ENCODE measurements at regions not wholly inside any gene's neighbourhood (a gene's known extent, or its start where the extent isn't known, plus 50 kb on each side); places are given as distances from the start of the nearest gene placed in this dataset.
"Not testable (repeated sequence)": the region's sequence is repeated elsewhere in the genome, so short reads cannot be mapped to it uniquely, and the experiment has no call there.

DNA sequence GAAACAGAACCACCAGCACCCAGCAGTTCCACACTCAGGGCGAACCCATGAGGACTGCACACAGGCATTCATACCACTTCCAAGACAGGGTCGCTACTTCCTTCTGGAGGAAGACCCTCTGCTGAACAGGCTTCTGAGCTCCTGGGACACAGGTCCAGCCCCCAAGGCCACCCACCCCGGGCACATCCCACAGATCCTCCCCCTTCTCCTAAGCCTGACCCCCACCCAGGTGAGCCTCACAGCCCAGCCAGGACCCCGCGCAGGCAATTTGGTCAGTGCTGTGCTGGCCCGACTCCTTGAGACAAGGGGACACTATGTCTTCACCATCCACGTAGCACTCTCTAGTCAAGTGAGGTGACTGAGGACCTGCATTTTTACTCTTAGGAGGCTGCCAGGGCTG lies 5382.7 kb upstream of the TPTE start:
- not testable (repeated sequence) for DNase-seq

- not testable (repeated sequence) for DNase-seq
Measured at GRCh38 chr21:5139528-5139927, 5381.9 kb upstream of the TPTE start.

- not testable (repeated sequence) for DNase-seq
Measured at GRCh38 chr21:5143011-5143410, 5378.4 kb upstream of the TPTE start.

DNA sequence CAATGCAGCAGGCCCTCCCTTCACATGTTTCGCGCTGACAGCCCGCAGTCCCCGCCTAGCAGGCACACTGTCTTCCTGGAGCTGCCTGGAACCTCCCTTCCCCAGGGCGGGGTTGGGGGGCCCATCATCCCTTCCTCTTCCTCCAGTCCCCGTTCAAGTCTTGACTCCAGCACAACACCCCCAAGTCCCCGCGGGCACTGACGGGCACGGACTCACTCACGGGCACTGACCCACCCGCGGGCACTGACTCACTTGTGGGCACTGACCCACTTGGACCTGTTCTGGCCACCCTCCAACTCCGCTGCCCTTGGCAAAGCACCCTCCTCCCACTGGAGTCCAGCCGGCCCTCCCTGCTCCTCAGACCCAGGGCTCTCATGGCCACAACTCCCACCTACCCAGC lies 5376.7 kb upstream of the TPTE start:
- DNase-seq = not testable (repeated sequence)

- not testable (repeated sequence) for DNase-seq
Measured at GRCh38 chr21:5147685-5148084, 5373.7 kb upstream of the TPTE start.

GRCh38 chr21:5149222-5149621 lies 5372.2 kb upstream of the TPTE start:
- DNase-seq = not testable (repeated sequence)

DNA sequence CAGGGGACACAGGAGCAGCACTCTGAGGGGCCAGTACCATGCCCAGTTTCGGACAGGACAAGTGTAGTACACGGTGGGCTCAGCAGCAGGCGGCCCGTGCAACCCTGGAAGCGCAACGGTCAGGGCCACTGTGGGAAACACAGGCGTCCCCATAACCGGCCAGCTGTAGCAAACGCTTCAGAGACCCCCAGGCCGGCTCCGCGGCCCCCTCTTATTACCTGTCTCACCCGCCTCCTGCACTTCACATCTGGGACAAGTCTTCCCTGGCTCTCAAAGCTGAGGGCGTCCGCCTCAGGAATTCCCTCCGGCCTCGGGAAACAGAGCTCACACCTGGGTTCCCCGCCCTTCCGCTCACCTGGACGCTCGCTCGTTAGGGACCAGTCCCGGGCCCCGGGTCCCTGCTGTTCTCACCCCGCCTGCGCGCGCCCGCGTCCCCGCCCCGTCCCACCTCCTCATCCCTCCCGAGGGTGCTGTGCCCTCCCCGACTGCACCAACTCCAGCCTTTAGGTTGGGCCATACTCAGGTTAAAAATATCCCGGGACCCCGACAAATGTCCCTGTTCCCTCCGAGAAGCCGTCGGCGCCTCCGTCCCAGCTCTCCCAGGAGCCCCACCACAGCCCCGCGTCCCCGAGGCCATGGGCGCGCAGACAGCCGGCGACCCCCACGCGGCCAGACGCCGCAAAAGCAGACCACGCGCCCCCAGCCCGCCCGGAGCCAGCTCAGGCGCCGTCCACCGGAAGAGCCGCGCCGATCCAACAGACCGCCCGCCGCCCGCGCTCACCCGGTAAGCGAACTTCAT lies 5367.3 kb upstream of the TPTE start:
- not testable (repeated sequence) for DNase-seq

- peak; percentile 67 to 86 (median 76) for DNase-seq
Measured at GRCh38 chr21:5154641-5154982, 5366.8 kb upstream of the TPTE start.

DNA sequence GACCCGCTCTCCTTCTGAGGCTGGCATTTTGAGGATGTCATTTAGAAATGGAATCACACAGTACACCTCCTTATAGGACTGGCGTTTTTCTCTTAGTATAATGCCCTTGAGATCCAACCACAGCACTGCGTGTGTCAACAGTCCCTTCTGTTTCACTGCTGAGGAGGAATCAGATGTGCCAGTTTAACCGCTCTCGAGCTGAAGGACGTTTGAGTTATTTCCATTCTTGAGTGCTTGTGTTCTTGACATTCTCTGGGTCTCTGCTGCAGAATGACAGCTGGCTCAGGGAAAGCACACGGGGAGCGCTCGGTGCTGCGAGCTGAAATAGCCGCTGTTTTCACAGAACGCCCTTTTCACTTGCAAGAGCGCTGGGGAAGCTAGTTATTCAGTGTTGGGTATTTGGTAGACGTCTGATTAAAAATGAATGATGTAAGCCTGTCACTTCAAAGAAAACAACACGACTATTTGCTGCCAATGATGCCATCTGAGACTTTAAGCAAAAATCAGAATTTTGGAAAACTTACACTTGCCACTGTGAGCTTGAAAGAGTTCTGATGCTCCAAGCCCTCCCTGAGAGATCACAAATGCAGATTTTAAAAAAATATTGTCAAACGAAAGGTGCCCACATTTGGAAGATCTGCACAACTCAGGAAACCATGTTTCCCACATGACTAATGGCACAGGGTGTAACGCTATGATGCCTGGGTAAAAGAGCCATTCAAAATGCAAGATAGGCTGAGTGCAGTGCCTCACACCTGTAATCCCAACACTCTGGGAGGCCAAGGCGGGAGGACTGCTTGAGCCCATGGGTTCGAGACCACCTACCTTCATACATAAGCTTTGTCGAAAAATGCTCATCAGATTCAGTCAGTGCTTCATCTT lies 5358.4 kb upstream of the TPTE start:
- DNase-seq = not testable (repeated sequence)

GRCh38 chr21:5165829-5166228 lies 5355.6 kb upstream of the TPTE start:
- DNase-seq = not testable (repeated sequence)

Data from T-helper 1 cell (primary cell).